DND-41 (cell line): ENCODE measurements at regions not wholly inside any gene's neighbourhood (a gene's known extent, or its start where the extent isn't known, plus 50 kb on each side); places are given as distances from the start of the nearest gene placed in this dataset.

ENCODE experiments used
- ATAC-seq: fragments of 200-7000 bp; cut with Tn5 transposase; 3 replicates; pipeline ENCODE4 v1.9.1; 2021; ENCODE audit warnings: low read depth; ENCODE audit not compliant: insufficient read depth
- DNase-seq: peaks from one replicate; pipeline ENCODE4 v3.0.0-alpha.2; 2020
- H2AFZ ChIP-seq: 2 replicates; pipeline ENCODE4 v1.6.0; 2012; ENCODE audit warnings: low read depth, low read length
- H3K27ac ChIP-seq: 2 replicates; pipeline ENCODE4 v1.5.1; 2012; ENCODE audit warnings: low read length, inconsistent platforms
- H3K27me3 ChIP-seq: fragments of 200-600 bp; sonication (generic); 2 replicates; pipeline ENCODE4 v1.6.0; 2012; ENCODE audit warnings: low read length, mild to moderate bottlenecking, inconsistent platforms; ENCODE audit not compliant: insufficient read depth, poor library complexity
- H3K36me3 ChIP-seq: 2 replicates; pipeline ENCODE4 v1.5.1; 2012; ENCODE audit warnings: low read length, inconsistent platforms; ENCODE audit not compliant: insufficient read depth
- H3K4me1 ChIP-seq: 2 replicates; pipeline ENCODE4 v1.5.1; 2012; ENCODE audit warnings: mild to moderate bottlenecking, low read length; ENCODE audit not compliant: insufficient read depth
- H3K4me2 ChIP-seq: 2 replicates; pipeline ENCODE4 v1.6.0; 2012; ENCODE audit warnings: mild to moderate bottlenecking, moderate library complexity, low read length, inconsistent platforms; ENCODE audit not compliant: insufficient read depth
- H3K4me3 ChIP-seq, 2 experiments: fragments of 200-600 bp in 1 of 2; shearing (Covaris generic) in 1 of 2; 2 replicates each; pipeline ENCODE4 v1.5.1; 2012 to 2016; ENCODE audit warnings: inconsistent platforms in 2 of 2, low read length in 2 of 2, mild to moderate bottlenecking in 2 of 2, low read depth in 1 of 2, moderate library complexity in 1 of 2
- H3K79me2 ChIP-seq: 2 replicates; pipeline ENCODE4 v1.6.0; 2012; ENCODE audit warnings: low read length, inconsistent platforms; ENCODE audit not compliant: insufficient read depth
- H3K9ac ChIP-seq: 2 replicates; pipeline ENCODE4 v1.6.0; 2012; ENCODE audit warnings: low read depth, mild to moderate bottlenecking, inconsistent platforms, low read length, moderate library complexity
- H3K9me3 ChIP-seq: 2 replicates; pipeline ENCODE4 v1.5.1; 2012; ENCODE audit warnings: low read length, moderate library complexity, mild to moderate bottlenecking, inconsistent platforms; ENCODE audit not compliant: insufficient read depth, severe bottlenecking
- H4K20me1 ChIP-seq: 2 replicates; pipeline ENCODE4 v1.6.0; 2012; ENCODE audit warnings: low read length; ENCODE audit not compliant: insufficient read depth
- EZH2 ChIP-seq: IDR thresholded peaks from 3 replicates; pipeline ENCODE4 v1.6.1; 2012; ENCODE audit warnings: borderline replicate concordance, low read depth, mild to moderate bottlenecking, moderate library complexity, low read length, inconsistent platforms; ENCODE audit not compliant: severe bottlenecking
- TF ChIP-seq, protein P1 (sequence below): IDR thresholded peaks from 2 replicates; pipeline ENCODE4 v1.5.1; 2012; ENCODE audit warnings: borderline replicate concordance, low read length, moderate library complexity, mild to moderate bottlenecking; ENCODE audit not compliant: poor library complexity, severe bottlenecking; ENCODE audit errors: extremely low read depth

GRCh38 chr13:107907065-107907805, 308.1 kb downstream of the LIG4 start:
- Histone ChIP-seq H3K4me1 (no peaks in the 10 kb centered on the region), H3K9ac (no peak overlapping the region), H2AFZ (no peak overlapping the region), H3K9me3 (no peaks in the 10 kb centered on the region), H3K4me3 (no peak overlapping the region), H3K27ac (no peak overlapping the region), H4K20me1 (no peaks in the 10 kb centered on the region), H3K4me2 (no peak overlapping the region), H3K79me2 (no peaks in the 10 kb centered on the region), H3K36me3 (no peaks in the 10 kb centered on the region), H3K27me3 (no peaks in the 10 kb centered on the region)
- DNase-seq, result no peak
- TF ChIP-seq, protein P1, sequence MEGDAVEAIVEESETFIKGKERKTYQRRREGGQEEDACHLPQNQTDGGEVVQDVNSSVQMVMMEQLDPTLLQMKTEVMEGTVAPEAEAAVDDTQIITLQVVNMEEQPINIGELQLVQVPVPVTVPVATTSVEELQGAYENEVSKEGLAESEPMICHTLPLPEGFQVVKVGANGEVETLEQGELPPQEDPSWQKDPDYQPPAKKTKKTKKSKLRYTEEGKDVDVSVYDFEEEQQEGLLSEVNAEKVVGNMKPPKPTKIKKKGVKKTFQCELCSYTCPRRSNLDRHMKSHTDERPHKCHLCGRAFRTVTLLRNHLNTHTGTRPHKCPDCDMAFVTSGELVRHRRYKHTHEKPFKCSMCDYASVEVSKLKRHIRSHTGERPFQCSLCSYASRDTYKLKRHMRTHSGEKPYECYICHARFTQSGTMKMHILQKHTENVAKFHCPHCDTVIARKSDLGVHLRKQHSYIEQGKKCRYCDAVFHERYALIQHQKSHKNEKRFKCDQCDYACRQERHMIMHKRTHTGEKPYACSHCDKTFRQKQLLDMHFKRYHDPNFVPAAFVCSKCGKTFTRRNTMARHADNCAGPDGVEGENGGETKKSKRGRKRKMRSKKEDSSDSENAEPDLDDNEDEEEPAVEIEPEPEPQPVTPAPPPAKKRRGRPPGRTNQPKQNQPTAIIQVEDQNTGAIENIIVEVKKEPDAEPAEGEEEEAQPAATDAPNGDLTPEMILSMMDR, result no peak
- TF ChIP-seq EZH2, result no peak
- no peak for ATAC-seq

GRCh38 chr13:107906131-107906530, 309.2 kb downstream of the LIG4 start:
- Histone ChIP-seq H3K27me3 (no peaks in the 10 kb centered on the region), H2AFZ (no peak overlapping the region), H3K36me3 (no peaks in the 10 kb centered on the region), H3K4me3 (no peak overlapping the region), H3K9ac (no peak overlapping the region), H3K4me2 (no peak overlapping the region), H3K4me1 (no peaks in the 10 kb centered on the region), H3K9me3 (no peaks in the 10 kb centered on the region), H3K27ac (no peak overlapping the region), H3K79me2 (no peaks in the 10 kb centered on the region), H4K20me1 (no peaks in the 10 kb centered on the region)
- DNase-seq, result no peak
- ATAC-seq, result no peak
- TF ChIP-seq EZH2, result no peak
- TF ChIP-seq, protein P1, result no peak

- no peak overlapping the region for H3K4me3 ChIP-seq
- DNase-seq (no peak), ATAC-seq (no peak)
- no peaks in the 10 kb centered on the region for H4K20me1 ChIP-seq
- no peaks in the 10 kb centered on the region for H3K4me1 ChIP-seq
- no peak overlapping the region for H3K9ac ChIP-seq
- H3K27ac ChIP-seq, result no peak overlapping the region
- TF ChIP-seq EZH2, result no peak
- TF ChIP-seq, protein P1, result no peak
- H3K9me3 ChIP-seq, result no peaks in the 10 kb centered on the region
- H3K79me2 ChIP-seq, result no peaks in the 10 kb centered on the region
- no peak overlapping the region for H3K4me2 ChIP-seq
- H2AFZ ChIP-seq, result no peak overlapping the region
- H3K27me3 ChIP-seq, result no peaks in the 10 kb centered on the region
- no peaks in the 10 kb centered on the region for H3K36me3 ChIP-seq
Measured at GRCh38 chr13:107901996-107902562, 313.3 kb downstream of the LIG4 start.
